GM18517 (cell line): ENCODE measurements at regions not wholly inside any gene's neighbourhood (a gene's known extent, or its start where the extent isn't known, plus 50 kb on each side); places are given as distances from the start of the nearest gene placed in this dataset.

ENCODE experiments used
- ATAC-seq: cut with Tn5 transposase; IDR thresholded peaks from one replicate; pipeline ENCODE4 v1.9.1; 2021; ENCODE audit warnings: mild to moderate bottlenecking, moderate library complexity; ENCODE audit not compliant: unreplicated experiment

DNA sequence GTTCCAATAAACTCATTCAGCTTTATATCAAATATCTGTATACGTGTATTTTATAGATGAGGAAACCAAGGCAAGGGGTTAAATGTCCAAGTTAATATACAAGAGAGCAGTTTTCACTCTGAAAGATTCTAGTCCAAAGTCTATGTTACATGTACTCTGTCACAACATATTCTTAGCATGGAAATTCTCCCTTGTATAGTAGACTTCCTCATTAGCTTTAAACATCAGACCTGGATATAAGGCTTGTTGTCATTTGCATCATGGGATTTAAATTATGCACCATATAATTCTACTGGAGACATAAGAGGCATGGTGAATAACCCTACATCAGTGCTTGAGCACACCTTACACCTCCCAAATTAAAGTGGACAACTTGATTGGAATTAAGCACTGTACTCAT is 681.9 kb upstream of the CCDC179 start:
- ATAC-seq: no peak

DNA sequence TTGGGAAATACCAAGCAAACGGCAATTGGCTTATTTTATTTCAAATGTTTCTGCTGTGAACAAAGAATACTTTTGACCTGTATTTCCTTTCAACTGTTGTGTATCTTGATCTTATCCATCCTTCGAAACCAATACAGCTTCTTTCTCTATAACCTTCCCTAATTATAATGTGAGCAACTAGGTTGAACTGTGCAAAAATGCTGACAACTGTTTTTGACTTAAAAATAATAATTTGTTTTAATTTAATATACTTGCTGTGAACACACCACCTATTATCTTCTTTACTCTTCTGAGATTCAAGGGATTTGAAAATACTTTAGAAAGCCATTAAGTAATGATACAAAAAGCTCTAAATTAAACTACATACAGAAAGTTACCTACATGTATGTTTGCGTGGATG is 682.5 kb upstream of the CCDC179 start:
- no peak for ATAC-seq

GRCh38 chr11:23543651-23544222 is 683.5 kb upstream of the CCDC179 start:
- ATAC-seq: no peak

- no peak for ATAC-seq
Measured at GRCh38 chr11:23551706-23552105, 691.4 kb upstream of the CCDC179 start.

DNA sequence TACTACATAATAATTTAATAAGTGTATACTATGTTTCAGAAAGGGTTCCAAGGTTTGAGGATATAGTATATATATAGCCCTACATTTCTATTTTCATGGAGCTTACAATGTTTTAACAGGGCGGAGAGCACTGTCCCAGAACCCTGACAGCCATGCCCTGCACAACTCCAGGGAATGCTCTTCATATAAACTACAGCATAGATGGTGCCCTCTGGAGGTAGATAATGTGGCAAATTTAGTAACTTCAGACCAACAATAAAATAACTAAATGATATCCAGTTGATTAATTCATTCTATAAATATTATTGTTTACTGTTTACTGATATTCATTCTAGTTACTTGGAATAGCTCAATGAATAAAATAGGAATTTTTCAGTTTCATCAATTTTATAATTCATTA is 693.7 kb upstream of the CCDC179 start:
- no peak for ATAC-seq

DNA sequence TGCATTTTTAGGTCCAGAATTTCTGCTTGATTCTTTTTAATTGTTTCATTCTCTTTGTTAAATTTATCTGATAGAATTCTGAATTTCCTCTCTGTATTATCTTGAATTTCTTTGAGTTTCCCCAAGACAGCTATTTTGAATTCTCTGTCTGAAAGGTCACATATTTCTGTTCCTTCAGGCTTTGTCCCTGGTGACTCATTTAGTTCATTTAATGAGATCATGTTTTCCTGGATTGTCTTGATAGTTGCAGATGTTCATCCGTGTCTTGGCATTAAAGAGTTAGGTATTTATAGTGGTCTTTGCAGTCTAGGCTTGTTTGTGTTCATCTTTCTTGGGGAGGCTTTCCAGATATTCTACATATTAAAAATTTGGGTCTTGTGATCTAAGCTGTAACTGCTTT is 694.8 kb upstream of the CCDC179 start:
- no peak for ATAC-seq

DNA sequence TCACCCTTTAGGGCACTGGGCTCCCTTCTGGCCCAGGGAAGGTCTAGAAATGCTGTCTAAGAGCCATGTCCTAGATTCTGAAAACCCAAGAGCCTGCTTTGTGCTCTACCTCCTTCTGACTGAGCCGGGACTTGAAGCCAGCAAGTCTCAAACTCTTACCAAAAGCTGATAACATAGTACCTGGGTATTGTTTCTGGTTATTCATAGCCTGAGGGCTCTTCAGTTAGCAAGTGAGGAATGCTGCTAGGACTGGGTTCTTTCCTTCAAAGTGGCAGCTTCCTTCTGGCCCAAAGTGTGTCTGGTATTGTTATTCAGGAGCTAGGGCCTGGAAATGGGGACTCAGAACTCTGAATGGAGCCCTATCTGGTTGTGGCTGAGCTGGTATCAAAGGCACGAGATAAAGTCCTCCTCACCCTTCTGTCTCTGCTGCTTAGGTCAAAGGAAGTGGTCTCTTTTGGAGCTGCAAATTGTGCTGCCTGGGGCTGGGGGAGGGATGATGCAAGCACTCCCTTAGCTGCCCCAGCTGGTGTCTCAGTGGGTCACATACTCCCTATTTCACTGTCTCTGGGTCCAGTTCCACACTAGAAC is 696.0 kb upstream of the CCDC179 start:
- ATAC-seq: no peak

- no peak for ATAC-seq
Measured at GRCh38 chr11:23563591-23563990, 703.3 kb upstream of the CCDC179 start.

- ATAC-seq: no peak
Measured at GRCh38 chr11:23564370-23564769, 704.1 kb upstream of the CCDC179 start.

DNA sequence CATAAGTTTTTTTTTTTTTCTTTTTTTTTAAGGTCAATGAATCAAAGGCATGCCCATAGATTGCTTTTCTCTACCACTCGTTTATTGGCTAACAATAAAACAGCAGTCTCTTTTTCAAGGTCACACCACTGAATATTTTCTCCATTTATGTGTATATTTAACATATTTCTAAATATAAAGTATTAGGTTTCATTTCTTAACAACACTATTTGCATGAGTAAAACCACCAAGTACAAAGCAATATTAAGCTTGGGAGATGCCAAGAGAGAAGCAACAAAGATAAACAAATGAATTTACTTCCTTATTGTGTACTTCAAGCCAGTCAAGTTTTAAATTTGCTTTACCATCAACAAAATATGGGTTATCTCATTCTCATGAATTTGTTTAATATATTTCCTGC is 708.9 kb upstream of the CCDC179 start:
- no peak for ATAC-seq

DNA sequence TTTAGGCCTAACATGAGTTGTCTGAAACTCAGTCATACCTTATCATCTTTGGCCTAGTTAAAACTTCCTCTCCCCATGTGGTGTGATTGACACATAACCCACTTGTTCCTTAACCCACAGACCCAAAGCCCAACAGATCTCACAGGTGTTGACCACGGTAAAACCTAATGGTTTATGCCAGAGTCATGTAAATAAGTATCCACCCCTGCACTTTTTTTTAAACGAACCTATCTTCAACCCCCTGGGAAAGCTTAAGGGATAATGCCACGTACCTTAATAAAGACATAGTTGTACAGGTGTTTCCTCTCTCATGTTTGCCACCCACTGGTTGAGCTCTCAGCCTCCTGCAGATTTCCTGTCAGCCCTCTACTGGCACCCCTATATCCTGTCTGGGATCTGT is 709.3 kb upstream of the CCDC179 start:
- no peak for ATAC-seq

- no peak for ATAC-seq
Measured at GRCh38 chr11:23570828-23571227, 710.6 kb upstream of the CCDC179 start.

GRCh38 chr11:23573429-23573828 is 713.2 kb upstream of the CCDC179 start:
- no peak for ATAC-seq

DNA sequence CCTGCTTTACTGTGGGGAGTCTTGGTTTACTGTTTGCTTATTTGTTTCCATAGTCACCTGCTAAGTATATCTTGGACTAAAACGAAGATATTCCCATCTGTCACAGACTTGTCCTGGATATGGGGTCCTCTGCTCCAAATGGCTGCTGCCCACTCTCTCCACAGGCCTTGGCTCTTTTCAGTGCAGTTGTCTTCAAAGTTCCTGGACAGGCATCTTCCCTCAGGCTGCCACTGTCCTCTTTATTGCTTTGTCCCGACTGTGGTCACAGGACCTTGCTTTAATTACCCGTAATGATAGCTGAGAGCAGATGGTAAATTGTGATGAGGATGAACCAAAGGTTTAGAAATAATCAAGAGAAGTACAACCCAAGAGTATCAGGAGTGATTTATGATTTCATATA is 713.9 kb upstream of the CCDC179 start:
- ATAC-seq: no peak

- no peak for ATAC-seq
Measured at GRCh38 chr11:23577296-23577695, 717.0 kb upstream of the CCDC179 start.

- no peak for ATAC-seq
Measured at GRCh38 chr11:23585416-23586104, 725.3 kb upstream of the CCDC179 start.

DNA sequence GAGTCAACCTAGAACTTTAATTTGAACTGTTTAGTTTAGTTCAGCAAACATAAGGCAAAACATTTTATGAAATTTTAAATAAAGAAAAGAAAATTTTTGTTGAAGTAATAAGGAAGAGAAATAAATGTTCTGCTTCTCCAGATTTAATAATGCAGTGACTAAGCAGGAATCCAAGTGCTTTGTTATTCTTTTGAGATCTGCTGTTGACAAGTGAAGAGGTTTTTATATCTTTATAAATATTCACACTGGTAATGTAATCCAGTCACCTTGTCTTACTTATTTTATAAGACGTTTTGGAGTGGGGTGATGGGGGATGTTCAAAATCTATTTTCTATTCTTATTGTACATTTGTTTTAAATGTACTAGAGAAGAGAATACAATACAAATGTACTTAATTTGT is 725.9 kb upstream of the CCDC179 start:
- no peak for ATAC-seq

DNA sequence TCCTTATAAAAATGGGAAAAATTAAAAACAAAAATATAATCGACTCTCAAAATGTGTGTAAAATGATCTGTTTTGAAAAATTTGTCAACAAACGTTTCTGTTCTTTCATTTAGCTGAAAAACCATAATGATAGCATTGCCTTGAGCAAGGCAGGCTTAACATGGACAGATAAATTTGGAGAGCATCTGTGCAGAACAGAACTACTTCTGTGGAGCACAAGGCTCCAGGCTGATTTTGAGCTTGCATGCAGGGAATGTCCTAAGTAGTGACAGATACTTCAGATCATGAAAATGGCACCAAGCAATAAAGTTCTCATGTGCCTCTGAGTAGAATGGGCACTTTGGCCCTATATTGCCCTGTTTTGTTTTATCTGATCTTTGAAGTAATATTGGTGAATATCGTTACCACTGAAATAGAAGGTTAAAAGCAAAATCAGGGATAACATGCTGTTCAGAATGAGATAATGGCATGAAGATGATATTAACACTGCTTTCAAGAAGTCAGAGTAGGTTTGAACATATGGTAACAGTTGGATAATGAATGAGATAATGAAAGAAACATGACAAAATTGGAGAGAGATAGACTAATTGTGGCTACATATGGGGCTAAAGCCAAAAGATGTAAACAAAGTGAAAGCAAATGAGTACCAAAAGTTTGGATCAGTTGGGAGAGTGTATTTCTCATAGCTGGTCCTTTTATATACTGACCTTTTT is 730.5 kb upstream of the CCDC179 start:
- no peak for ATAC-seq

GRCh38 chr11:23594755-23595154 is 734.5 kb upstream of the CCDC179 start:
- no peak for ATAC-seq

- no peak for ATAC-seq
Measured at GRCh38 chr11:23604966-23605365, 744.7 kb upstream of the CCDC179 start.

GRCh38 chr11:23606191-23606590 is 745.9 kb upstream of the CCDC179 start:
- ATAC-seq: no peak

DNA sequence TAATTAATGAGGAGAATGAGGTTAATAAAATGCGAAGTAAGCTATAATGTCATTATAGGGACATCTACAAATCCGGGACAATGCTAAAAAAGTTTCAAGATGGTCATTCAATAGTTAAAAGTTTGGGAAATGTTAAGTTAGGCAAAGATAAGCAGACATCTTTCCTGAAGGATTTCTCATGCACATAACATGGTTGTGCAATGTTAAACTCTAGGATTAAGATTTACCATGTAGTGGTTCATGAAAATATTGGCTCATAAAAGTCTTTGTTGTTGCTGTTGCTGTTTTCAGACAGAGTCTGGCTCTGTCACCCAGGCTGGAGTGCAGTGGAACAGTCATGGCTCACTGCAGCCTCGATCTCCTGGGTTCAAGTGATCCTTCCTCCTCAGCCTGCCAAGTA is 751.5 kb upstream of the CCDC179 start:
- ATAC-seq: no peak
